ENCODE measurements at regions not wholly inside any gene's neighbourhood (a gene's known extent, or its start where the extent isn't known, plus 50 kb on each side); places are given as distances from the start of the nearest gene placed in this dataset.
A peak's percentile ranks its signal among the peaks of the same experiment; 100 is the strongest.
"Not testable (repeated sequence)": the region's sequence is repeated elsewhere in the genome, so short reads cannot be mapped to it uniquely, and the experiment has no call there.

GRCh38 chr7:32816409-32816948 is 75.1 kb downstream of the KBTBD2 start:
- DNase-seq = not testable (repeated sequence)

- not testable (repeated sequence) for DNase-seq
These were observed 76.8 kb downstream of the KBTBD2 start for GRCh38 chr7:32814779-32815178.

GRCh38 chr7:32809871-32810270 is 81.7 kb downstream of the KBTBD2 start:
- DNase-seq = no peak

GRCh38 chr7:32809347-32809746 is 82.2 kb downstream of the KBTBD2 start:
- DNase-seq = no peak

- DNase-seq = no peak
These were observed 88.0 kb downstream of the KBTBD2 start for GRCh38 chr7:32803406-32804141.

GRCh38 chr7:32802305-32802910 is 89.2 kb downstream of the KBTBD2 start:
- no peak for DNase-seq

GRCh38 chr7:32793053-32793452 is 98.5 kb downstream of the KBTBD2 start:
- not testable (repeated sequence) for DNase-seq

GRCh38 chr7:32790766-32791430 is 100.7 kb downstream of the KBTBD2 start:
- DNase-seq = not testable (repeated sequence)

GRCh38 chr7:32789266-32789665 is 102.3 kb downstream of the KBTBD2 start:
- DNase-seq = not testable (repeated sequence)

- DNase-seq = not testable (repeated sequence)
These were observed 103.4 kb downstream of the KBTBD2 start for GRCh38 chr7:32788174-32788573.

GRCh38 chr7:32785365-32785944 is 106.1 kb downstream of the KBTBD2 start:
- not testable (repeated sequence) for DNase-seq

- DNase-seq = not testable (repeated sequence)
These were observed 111.7 kb downstream of the KBTBD2 start for GRCh38 chr7:32779895-32780294.

GRCh38 chr7:32779167-32779566 is 112.4 kb downstream of the KBTBD2 start:
- no peak for DNase-seq

- DNase-seq = not testable (repeated sequence)
These were observed 114.4 kb downstream of the KBTBD2 start for GRCh38 chr7:32777041-32777666.

GRCh38 chr7:32776318-32776717 is 115.2 kb downstream of the KBTBD2 start:
- DNase-seq = not testable (repeated sequence)

- DNase-seq = not testable (repeated sequence)
These were observed 115.8 kb downstream of the KBTBD2 start for GRCh38 chr7:32775809-32776208.

GRCh38 chr7:32774541-32774951 is 117.0 kb downstream of the KBTBD2 start:
- DNase-seq = no peak

- DNase-seq = not testable (repeated sequence)
These were observed 122.6 kb downstream of the KBTBD2 start for GRCh38 chr7:32768866-32769510.

- not testable (repeated sequence) for DNase-seq
These were observed 123.2 kb downstream of the KBTBD2 start for GRCh38 chr7:32768338-32768737.

GRCh38 chr7:32765649-32766251 is 125.8 kb downstream of the KBTBD2 start:
- peak; percentile 15 for DNase-seq

- DNase-seq = no peak
These were observed 126.4 kb downstream of the KBTBD2 start for GRCh38 chr7:32765185-32765584.

- no peak for DNase-seq
These were observed 128.7 kb downstream of the KBTBD2 start for GRCh38 chr7:32762925-32763293.

Measured in CD4-positive, alpha-beta T cell treated with Interleukin-10 for 1 hour (primary cell).